Fibroblast of peridontal ligament (primary cell): ENCODE measurements at regions not wholly inside any gene's neighbourhood (a gene's known extent, or its start where the extent isn't known, plus 50 kb on each side); places are given as distances from the start of the nearest gene placed in this dataset.
"Not testable (repeated sequence)": the region's sequence is repeated elsewhere in the genome, so short reads cannot be mapped to it uniquely, and the experiment has no call there.

Source experiments
- DNase-seq: peaks from one replicate; pipeline ENCODE4 v3.0.0-alpha.2; 2010; ENCODE audit errors: extremely low read depth

- no peak for DNase-seq
Measured at GRCh38 chrX:124234348-124234747, 98.1 kb upstream of the TEX13D start.

DNA sequence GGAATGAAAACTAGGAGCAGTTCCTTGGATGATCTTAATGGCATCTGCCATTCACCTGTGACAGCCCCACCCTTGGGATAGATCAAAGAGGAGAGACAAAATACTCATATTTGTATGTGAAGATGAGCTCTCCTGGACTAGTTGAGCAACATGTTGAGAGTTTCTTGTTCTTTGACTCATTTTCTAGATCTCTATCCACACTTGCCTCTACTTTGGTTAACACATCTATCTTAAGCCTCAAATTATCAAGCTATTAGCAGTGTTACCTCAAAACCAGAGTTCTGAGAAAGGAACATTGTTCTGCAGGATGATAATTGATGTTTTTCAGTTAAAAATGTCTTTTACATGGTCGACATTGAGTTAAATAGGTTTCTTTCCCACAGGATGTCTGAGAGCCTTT is 94.2 kb upstream of the TEX13D start:
- no peak for DNase-seq

GRCh38 chrX:124239324-124239723 is 93.1 kb upstream of the TEX13D start:
- no peak for DNase-seq

- DNase-seq = no peak
Measured at GRCh38 chrX:124239911-124240310, 92.5 kb upstream of the TEX13D start.

DNA sequence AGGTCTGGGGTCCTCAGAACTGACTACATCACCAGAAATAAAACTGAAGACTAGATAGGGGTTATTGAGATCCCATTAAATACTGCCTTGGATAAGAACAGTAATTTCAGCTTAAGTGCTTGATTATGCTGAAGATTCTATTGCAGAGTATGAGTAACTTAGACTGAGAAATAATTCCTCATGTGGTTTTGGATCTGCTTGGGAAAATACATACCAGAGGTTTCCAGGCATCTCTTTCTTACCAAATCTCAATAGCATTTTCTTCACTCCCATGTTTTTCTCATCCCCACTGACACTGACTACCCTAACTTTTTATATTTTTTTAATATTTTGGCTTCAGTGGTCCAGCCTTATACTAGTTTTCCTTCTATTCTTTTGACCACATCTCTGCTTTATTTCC is 92.0 kb upstream of the TEX13D start:
- DNase-seq = peak; percentile 2

- DNase-seq = no peak
Measured at GRCh38 chrX:124242131-124242530, 90.3 kb upstream of the TEX13D start.

DNA sequence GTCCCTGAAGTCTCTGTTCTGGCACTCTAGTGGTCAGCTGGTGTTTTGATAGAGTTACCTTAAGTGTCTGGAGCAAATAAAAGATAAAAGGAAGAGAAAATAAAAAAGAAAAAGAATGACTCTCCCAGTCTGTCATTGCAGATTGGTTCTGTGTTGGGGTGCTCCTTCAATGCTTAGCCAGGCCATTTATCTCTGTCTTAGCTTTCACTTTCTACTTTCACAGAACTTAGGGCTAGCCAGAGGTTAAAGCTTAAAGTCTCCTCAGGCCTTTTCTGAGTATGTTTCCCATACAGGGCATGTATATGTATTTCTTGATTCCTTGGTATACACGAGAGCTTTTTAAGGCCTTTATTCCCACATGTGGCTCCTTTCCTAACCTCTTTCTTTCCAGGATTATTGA is 83.1 kb upstream of the TEX13D start:
- no peak for DNase-seq

GRCh38 chrX:124250835-124251437 is 81.5 kb upstream of the TEX13D start:
- no peak for DNase-seq

GRCh38 chrX:124254611-124255010 is 77.8 kb upstream of the TEX13D start:
- DNase-seq = no peak

DNA sequence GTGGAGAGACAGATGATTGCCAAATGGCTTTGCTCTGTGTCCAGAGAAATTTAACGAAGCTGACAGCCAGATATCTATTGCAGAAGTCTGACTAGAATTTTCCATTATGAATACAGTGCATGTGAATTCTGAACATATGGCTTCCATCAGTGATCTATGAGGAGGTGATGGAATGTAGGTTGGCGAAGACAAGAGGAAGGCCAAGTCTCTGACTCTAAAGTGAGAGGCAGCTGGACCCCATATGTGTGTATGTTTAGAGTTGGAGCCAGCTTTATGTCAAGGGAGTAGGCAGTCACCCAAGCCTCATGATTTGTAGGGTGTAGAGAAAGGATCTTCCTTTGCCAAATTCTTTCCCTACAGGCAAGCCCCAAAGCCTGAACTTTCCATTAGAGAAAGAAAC is 76.2 kb upstream of the TEX13D start:
- DNase-seq = peak; percentile 9

- no peak for DNase-seq
Measured at GRCh38 chrX:124256629-124257380, 75.7 kb upstream of the TEX13D start.

DNA sequence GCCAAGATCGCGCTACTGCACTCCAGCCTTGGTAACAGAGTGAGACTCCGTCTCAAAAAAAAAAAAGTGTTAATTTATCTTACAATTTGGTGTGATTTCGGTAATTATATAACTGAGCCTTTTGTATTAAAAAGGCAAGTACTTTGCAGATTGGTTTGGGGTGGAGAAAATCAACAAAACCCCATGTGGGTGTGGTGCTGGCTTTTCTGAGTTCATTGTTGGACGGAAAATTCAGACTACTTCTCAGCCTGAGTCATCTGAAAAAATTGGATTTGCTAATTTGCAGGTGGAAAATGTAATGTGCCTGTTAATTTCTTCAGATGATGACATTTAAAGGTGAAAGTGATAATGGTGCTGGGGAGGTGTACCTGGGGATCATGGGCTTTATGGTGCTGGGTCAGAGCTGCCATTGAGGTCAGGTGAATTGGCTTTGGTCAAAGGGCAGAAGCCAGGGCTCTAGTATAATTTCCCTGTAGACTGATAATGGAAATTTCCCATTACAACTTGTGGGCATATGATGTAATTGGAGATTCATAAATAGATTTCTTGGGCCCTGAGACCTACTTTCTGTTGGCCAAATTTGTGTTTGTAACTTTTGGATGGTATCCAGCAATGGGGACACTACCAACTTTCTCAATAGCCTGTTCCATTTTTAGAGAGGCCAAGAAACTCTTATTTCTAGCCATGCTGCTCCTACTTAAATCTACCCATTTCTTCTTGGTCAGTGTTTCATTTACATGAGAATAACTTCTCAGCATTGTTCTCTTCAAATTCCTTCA is 74.3 kb upstream of the TEX13D start:
- no peak for DNase-seq

DNA sequence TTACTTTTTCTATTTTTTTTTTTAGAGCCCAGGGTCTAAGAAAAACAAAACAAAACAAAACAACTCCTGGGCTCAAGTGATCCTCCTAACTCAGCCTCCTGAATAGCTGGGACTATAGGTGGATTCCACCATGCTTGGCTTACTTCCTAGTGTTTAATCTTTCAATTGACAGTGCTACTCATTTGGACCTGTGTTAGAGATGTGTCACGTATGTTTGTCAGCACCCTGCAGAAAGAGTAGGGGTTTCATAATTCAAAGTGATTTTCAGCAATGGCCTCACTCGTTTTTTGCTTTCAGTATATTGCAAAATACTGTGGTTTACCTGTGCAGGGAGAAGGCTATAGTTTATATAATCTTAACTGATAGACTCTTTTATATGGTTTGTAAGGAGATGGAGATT is 71.6 kb upstream of the TEX13D start:
- no peak for DNase-seq

- DNase-seq = no peak
Measured at GRCh38 chrX:124263743-124264142, 68.7 kb upstream of the TEX13D start.

DNA sequence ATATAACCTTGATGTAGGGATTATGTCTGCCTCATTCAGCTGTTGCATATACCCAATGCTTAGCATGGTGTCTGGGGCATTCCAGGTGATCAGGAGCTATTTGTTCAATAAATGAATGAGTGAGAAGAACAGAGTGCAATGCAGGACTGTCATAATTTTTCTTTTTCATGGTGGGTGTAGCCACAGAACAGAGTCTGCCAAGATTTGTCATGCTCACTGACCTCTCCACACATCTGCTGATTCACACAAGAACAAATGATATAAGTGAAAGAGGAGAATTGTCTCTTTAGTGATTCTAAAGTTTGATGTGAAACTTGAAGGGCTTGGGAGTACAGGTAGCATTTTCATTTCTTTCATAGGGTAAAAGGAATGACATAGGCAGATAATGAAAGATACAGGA is 64.4 kb upstream of the TEX13D start:
- no peak for DNase-seq

DNA sequence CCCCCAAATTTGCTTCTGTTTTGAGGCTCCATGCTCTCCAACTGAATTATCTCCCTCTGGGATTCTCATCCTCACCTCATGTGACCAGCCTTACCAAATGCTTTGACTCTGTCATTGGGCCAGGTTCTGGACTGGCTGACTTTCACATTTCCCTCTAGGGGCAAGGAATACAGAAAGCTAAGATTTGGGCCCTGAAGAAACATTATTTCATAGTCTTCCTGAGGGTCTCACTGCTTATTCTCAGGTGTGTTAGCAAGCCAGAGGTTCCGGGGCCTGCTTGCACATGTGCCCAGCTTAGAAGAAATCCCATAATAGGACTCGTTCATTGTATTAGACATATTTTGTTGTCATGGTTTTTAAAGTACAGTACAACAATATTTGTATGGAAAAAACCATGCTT is 62.6 kb upstream of the TEX13D start:
- DNase-seq = no peak

GRCh38 chrX:124271599-124271998 is 60.9 kb upstream of the TEX13D start:
- not testable (repeated sequence) for DNase-seq

DNA sequence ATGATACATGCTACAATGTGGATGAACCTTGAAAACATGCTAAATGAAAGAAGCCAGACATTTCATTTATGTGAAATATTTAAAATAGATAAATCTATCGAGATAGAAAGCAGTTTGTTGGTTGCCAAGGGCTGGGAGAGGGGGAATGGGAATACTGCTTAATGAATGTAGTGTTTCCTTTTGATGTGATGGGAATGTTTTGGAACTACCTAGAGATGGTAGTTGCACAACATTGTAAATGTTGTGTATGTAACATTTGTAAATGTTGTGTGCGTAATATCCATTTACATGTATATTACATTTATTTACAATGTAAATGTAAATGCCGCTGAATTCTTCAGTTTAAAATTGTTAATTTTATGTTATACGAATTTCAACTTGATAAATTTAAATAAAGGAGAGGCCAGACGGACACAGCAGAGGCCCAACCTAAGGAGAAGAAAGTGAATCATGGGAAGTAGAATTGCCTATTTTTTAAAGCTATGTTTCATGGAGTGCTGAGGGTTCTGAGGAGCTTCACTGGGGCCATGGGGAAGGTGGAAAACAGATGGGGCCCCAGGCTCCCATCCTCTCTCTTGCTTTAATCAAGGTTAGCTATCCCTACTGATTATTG is 60.0 kb upstream of the TEX13D start:
- DNase-seq = no peak

GRCh38 chrX:124274438-124275181 is 57.9 kb upstream of the TEX13D start:
- no peak for DNase-seq

- no peak for DNase-seq
Measured at GRCh38 chrX:124275182-124275894, 57.1 kb upstream of the TEX13D start.

DNA sequence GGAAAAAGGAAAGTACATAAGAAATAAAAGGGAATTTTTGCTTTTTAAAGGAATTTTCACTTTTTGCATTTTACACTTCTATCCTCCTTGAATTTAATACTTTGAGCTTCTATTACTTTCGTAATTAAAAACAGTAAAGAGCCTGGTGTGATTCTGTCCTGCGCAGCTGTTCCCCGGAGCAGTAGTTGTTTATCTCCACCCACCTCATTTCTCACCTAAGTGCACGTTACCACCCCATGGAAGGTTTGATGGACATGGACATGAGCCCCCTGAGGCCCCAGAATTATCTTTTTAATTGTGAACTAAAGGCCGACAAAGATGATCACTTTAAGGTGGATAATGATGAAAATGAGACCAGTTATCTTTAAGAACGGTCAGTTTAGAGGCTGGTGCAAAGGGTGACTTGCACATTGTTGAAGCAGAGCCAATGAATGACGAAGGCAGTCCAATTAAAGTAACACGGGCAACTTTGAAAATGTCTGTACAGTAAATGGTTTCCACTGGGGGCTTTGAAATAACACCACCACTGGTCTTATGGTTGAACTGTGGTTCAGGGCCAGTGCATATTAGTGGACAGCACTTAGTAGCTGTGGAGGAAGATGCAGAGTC is 52.1 kb upstream of the TEX13D start:
- no peak for DNase-seq
